GM13976 (cell line): ENCODE measurements at regions not wholly inside any gene's neighbourhood (a gene's known extent, or its start where the extent isn't known, plus 50 kb on each side); places are given as distances from the start of the nearest gene placed in this dataset.

Source experiments
- DNase-seq: peaks from one replicate; pipeline ENCODE4 v3.0.0; 2012; ENCODE audit warnings: low spot score
- CTCF ChIP-seq: IDR thresholded peaks from 2 replicates; pipeline ENCODE4 v1.5.1; 2012; ENCODE audit warnings: borderline replicate concordance, mild to moderate bottlenecking; ENCODE audit not compliant: insufficient read depth; ENCODE audit errors: extremely low read depth, missing control alignments, control extremely low read depth
- in situ Hi-C: fragments of 300-500 bp; cut with MboI; formaldehyde crosslinking; loops from one replicate; pipeline ENCODE4 v1.12.0; 2022; ENCODE audit warnings: low sequenced_read_pairs, mixed read lengths, inconsistent platforms; ENCODE audit not compliant: unreplicated experiment

GRCh38 chr2:147164563-147164962 is 680.3 kb upstream of the ACVR2A start:
- in situ Hi-C loops: no loop called here
- no peak for TF ChIP-seq CTCF
- DNase-seq: no peak

- no peak for DNase-seq
- in situ Hi-C loops: no loop called here
- no peak for TF ChIP-seq CTCF
Measured at GRCh38 chr2:147161746-147162145, 683.1 kb upstream of the ACVR2A start.

- no peak for TF ChIP-seq CTCF
- DNase-seq: no peak
- in situ Hi-C loops: no loop called here
Measured at GRCh38 chr2:147156970-147157369, 687.9 kb upstream of the ACVR2A start.

GRCh38 chr2:147150241-147150635 is 694.6 kb upstream of the ACVR2A start:
- in situ Hi-C loops: no loop called here
- TF ChIP-seq CTCF: no peak
- no peak for DNase-seq

- no peak for DNase-seq
- no peak for TF ChIP-seq CTCF
- in situ Hi-C loops: no loop called here
Measured at GRCh38 chr2:147149575-147150240, 695.1 kb upstream of the ACVR2A start.

GRCh38 chr2:147147802-147148201 is 697.0 kb upstream of the ACVR2A start:
- DNase-seq: no peak
- in situ Hi-C loops: no loop called here
- no peak for TF ChIP-seq CTCF
